GM10266 (cell line): ENCODE measurements at regions not wholly inside any gene's neighbourhood (a gene's known extent, or its start where the extent isn't known, plus 50 kb on each side); places are given as distances from the start of the nearest gene placed in this dataset.

ENCODE experiments used
- DNase-seq: peaks from one replicate; pipeline ENCODE4 v3.0.0; 2012; ENCODE audit errors: extremely low spot score
- TF ChIP-seq, protein P1 (sequence below): IDR thresholded peaks from 2 replicates; pipeline ENCODE4 v1.5.1; 2012; ENCODE audit warnings: mild to moderate bottlenecking, low read depth; ENCODE audit not compliant: control insufficient read depth, insufficient read depth; ENCODE audit errors: missing control alignments

DNA sequence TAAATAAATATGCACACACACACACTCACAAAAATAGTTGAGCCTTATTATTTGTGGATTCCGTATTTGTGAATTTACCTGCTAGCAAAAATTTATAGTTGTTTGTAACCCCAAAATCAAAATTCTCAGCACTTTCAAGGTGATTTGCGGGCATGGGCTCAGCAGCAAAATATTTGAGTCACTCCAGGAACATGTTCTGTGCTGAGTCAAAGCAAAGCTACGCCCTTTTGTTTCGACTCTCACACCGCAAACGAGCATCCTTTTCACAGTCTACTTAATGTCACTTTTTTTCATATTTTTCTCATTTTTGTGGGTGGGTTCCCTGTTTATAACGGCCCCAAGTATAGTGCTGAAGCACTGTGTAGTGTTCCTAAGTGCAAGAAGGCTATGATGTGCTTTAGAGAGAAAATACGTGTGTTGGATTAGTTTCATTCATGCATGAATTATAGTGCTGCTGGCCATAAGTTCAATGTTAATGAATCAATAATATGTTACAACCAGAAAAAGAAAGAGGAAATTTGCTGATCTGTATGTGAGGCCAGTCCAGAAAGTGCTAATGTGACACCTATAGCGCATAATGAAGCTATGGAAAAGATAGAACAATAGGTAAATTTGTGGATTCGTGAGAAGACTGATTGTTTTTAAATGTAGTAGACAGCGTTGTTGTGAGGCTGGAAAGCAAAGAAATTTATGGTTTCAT, 723.2 kb upstream of the AGA start:
- no peak for DNase-seq
- TF ChIP-seq, protein P1, sequence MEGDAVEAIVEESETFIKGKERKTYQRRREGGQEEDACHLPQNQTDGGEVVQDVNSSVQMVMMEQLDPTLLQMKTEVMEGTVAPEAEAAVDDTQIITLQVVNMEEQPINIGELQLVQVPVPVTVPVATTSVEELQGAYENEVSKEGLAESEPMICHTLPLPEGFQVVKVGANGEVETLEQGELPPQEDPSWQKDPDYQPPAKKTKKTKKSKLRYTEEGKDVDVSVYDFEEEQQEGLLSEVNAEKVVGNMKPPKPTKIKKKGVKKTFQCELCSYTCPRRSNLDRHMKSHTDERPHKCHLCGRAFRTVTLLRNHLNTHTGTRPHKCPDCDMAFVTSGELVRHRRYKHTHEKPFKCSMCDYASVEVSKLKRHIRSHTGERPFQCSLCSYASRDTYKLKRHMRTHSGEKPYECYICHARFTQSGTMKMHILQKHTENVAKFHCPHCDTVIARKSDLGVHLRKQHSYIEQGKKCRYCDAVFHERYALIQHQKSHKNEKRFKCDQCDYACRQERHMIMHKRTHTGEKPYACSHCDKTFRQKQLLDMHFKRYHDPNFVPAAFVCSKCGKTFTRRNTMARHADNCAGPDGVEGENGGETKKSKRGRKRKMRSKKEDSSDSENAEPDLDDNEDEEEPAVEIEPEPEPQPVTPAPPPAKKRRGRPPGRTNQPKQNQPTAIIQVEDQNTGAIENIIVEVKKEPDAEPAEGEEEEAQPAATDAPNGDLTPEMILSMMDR: no peak

DNA sequence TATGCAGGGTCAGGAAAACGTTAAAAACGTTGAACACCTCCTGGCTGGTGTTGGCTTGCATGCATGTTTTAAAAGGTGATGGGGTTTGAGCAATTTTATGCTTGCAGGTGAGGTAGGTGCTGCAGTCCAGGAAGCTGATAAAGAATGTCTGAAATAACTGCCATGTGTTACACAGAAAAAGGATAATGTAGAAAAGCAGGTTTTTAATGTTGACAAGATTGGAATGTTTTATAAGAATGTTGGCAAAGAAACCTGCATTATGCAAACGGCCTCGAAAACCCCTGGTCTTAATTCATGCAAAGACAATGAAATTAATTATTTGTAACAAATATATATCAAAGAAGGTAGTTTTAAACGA, 723.7 kb upstream of the AGA start:
- no peak for DNase-seq
- TF ChIP-seq, protein P1: no peak

DNA sequence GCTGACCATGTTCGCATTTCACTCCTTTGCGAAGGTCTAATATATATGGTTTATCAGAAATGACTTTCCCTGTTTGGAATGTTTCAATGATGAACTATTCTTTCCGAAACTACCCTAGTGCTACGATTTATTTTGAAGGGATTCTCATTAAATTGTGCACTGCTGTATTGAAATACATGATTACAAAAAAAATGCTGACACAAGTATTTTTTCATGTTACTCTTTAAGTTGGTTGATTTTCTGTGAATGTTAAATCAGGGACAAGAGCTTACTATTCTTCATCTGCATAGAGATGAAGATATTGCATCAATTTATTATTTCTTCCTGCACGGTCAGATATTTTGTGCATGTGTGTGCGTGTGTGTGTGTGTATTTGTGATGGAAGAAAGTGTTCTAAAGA, 731.5 kb upstream of the AGA start:
- no peak for DNase-seq
- TF ChIP-seq, protein P1: no peak

DNA sequence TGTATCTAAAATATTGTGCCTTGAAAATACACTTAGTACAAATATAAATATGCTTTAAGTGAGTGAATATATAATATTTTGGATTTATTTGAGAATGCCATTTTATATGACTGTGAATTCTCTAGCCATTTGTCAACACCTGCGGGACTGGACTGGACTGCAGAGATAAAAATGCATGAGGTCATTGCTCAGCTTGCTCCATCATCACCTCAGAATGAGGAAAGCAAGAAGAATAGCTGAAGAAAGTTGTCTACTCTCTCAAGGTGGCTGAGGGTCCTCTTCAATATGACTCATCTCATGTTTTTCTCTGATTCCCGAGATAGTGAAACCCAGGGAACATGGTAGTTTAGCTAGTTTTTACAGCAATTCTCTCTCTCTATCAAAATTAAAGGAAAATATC, 732.5 kb upstream of the AGA start:
- no peak for DNase-seq
- TF ChIP-seq, protein P1: no peak

DNA sequence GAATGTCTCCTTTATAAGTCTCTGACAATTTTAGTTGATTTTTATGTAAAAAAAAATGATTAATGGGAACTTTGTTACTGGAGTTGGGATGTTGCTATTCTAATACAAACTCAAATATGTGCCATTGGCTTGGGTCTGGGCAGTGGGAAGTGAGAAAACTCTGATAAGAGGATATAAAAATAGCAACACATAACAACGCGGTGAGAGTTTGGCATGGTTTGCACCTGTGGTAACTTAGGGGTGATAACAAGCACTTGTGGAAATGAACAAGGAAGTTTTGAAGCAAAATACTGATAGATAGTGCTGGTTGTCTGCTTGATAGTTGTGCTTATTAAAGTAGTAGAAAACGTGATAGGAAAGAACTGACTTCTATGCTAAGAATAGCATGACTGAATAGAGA, 743.3 kb upstream of the AGA start:
- TF ChIP-seq, protein P1: no peak
- DNase-seq: no peak

DNA sequence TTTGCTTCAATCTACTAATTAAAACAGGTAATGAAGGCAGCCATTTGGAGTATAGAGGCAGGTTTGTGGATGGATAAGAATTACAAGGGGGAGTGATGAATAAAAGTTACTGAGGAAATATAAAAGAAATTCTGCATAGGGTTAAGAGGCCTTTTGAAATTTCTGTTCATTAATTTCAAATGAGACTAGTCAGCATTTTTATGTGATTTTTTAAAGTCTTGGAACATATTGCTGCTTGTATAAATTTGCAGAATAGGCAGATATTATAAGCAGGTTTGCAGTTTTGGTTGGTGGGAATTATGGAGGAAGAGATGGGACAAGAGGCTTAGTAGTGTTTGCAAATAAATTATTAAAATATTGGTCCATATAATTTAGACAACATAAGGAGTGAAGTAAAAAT, 750.4 kb upstream of the AGA start:
- TF ChIP-seq, protein P1: no peak
- no peak for DNase-seq

DNA sequence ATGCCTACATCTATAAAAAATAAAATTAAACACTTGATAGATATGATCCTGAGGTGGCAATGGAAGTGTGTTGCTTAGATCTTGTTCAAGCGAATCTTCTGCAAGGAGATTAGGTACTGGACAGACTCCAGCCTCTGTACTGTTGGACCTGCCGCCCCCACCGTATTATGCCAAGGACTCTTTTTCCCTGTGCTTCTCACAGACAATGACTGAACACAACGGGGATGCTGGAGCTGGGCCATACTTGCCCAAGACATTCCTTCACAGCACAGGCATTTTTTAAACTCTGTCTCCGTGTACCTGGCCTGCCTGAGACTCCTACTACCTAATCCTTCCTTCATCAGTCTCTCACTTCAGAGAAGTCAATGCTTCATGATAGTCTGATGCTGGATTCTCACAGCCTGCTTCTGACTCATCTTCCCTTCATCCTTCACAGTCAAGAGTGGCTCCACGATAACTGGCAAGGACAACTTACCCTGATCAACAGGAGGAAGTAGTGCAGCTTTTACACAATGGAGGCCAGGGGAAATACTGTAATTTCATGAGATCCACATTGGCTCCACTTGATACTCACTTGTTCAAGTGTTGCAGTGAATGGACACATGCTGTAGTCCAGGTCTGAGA, 754.6 kb upstream of the AGA start:
- DNase-seq: no peak
- TF ChIP-seq, protein P1: no peak
